IMR-90 (cell line): ENCODE measurements at regions not wholly inside any gene's neighbourhood (a gene's known extent, or its start where the extent isn't known, plus 50 kb on each side); places are given as distances from the start of the nearest gene placed in this dataset.

Experiments
- ATAC-seq: fragments of 200-7000 bp; cut with Tn5 transposase; 2 replicates; pipeline ENCODE4 v1.9.1; 2020; ENCODE audit warnings: low read depth, mild to moderate bottlenecking, moderate library complexity
- BruUV-seq: library from RNA; stranded (reverse); fragments of 400-500 nt; replicated peaks from 2 replicates; lab custom pipeline; 2021; lab: Mats Ljungman, UMichigan
- CTCF ChIA-PET: fragments of 300-600 bp; formaldehyde crosslinking; extraction: SDS; loops from one replicate; lab custom pipeline; 2021; ENCODE audit warnings: antibody characterized with exemption; lab: Yijun Ruan, JAX
- POLR2A ChIA-PET: fragments of 300-600 bp; sonication (Branson Sonifier 250); formaldehyde crosslinking; loops from one replicate; lab custom pipeline; 2022; ENCODE audit warnings: antibody characterized with exemption; ENCODE audit not compliant: unreplicated experiment; lab: Charles Lee
- DNase-seq: peaks from one replicate; pipeline ENCODE4 v3.0.0; 2013
- H2AFZ ChIP-seq: replicated peaks from 2 replicates; pipeline ENCODE3; 2013; ENCODE audit warnings: low read length, mild to moderate bottlenecking; ENCODE audit not compliant: poor library complexity
- H2AK5ac ChIP-seq: 2 replicates; pipeline ENCODE4 v1.6.1; 2013; ENCODE audit warnings: low read depth, low read length, inconsistent platforms
- H2AK9ac ChIP-seq: replicated peaks from 2 replicates; pipeline ENCODE3; 2013; ENCODE audit warnings: mild to moderate bottlenecking, low read depth, low read length, moderate library complexity; ENCODE audit not compliant: poor library complexity
- H2BK120ac ChIP-seq: 2 replicates; pipeline ENCODE4 v1.6.1; 2013; ENCODE audit warnings: low read depth, low read length, inconsistent platforms
- H2BK15ac ChIP-seq: 3 replicates; pipeline ENCODE4 v1.6.1; 2013; ENCODE audit warnings: low read depth, low read length, inconsistent platforms
- H2BK20ac ChIP-seq: 2 replicates; pipeline ENCODE4 v1.6.1; 2013; ENCODE audit warnings: low read depth, mild to moderate bottlenecking, inconsistent platforms, low read length, moderate library complexity
- H2BK5ac ChIP-seq: 2 replicates; pipeline ENCODE4 v1.6.1; 2013; ENCODE audit warnings: mild to moderate bottlenecking, low read depth, low read length, inconsistent platforms; ENCODE audit not compliant: poor library complexity, severe bottlenecking
- H3K14ac ChIP-seq: replicated peaks from 2 replicates; pipeline ENCODE4 v1.6.1; 2013; ENCODE audit warnings: low read depth, low read length, inconsistent platforms
- H3K18ac ChIP-seq: 2 replicates; pipeline ENCODE4 v1.6.1; 2013; ENCODE audit warnings: low read depth, low read length, control low read depth
- H3K23ac ChIP-seq: 2 replicates; pipeline ENCODE4 v1.6.1; 2013; ENCODE audit warnings: low read depth, low read length, inconsistent platforms
- H3K27ac ChIP-seq: 2 replicates; pipeline ENCODE4 v1.5.1; 2013; ENCODE audit warnings: mild to moderate bottlenecking, control low read depth, low read length; ENCODE audit not compliant: insufficient read depth
- H3K27me3 ChIP-seq: 2 replicates; pipeline ENCODE4 v1.6.1; 2013; ENCODE audit warnings: low read length; ENCODE audit not compliant: control insufficient read depth, insufficient read depth
- H3K36me3 ChIP-seq: 2 replicates; pipeline ENCODE4 v1.6.1; 2013; ENCODE audit warnings: low read length, mixed read lengths; ENCODE audit not compliant: control insufficient read depth, insufficient read depth
- H3K4ac ChIP-seq: 2 replicates; pipeline ENCODE4 v1.6.1; 2013; ENCODE audit warnings: low read depth, low read length, inconsistent platforms
- H3K4me1 ChIP-seq: 2 replicates; pipeline ENCODE4 v1.6.1; 2013; ENCODE audit warnings: low read length, mixed read lengths; ENCODE audit not compliant: control insufficient read depth, insufficient read depth
- H3K4me2 ChIP-seq: 2 replicates; pipeline ENCODE4 v1.6.1; 2013; ENCODE audit warnings: low read depth, mild to moderate bottlenecking, control low read depth, low read length, moderate library complexity
- H3K4me3 ChIP-seq: 2 replicates; pipeline ENCODE4 v1.5.1; 2013; ENCODE audit warnings: low read depth, mild to moderate bottlenecking, control low read depth, low read length, moderate library complexity; ENCODE audit not compliant: insufficient read depth
- H3K56ac ChIP-seq: 2 replicates; pipeline ENCODE4 v1.6.1; 2013; ENCODE audit warnings: low read length, inconsistent platforms; ENCODE audit not compliant: insufficient read depth; ENCODE audit errors: extremely low read depth
- H3K79me1 ChIP-seq, 2 experiments: 2 replicates each; pipeline ENCODE4 v1.6.1; 2013; ENCODE audit warnings: low read length in 2 of 2, inconsistent platforms in 1 of 2, low read depth in 1 of 2
- H3K9ac ChIP-seq: 2 replicates; pipeline ENCODE4 v1.6.1; 2013; ENCODE audit warnings: low read depth, low read length, control low read depth
- H3K9me1 ChIP-seq: 2 replicates; pipeline ENCODE4 v1.6.1; 2013; ENCODE audit warnings: low read length, inconsistent platforms; ENCODE audit not compliant: insufficient read depth
- H3K9me3 ChIP-seq: 2 replicates; pipeline ENCODE4 v1.6.1; 2013; ENCODE audit warnings: low read length; ENCODE audit not compliant: control insufficient read depth, insufficient read depth
- H4K20me1 ChIP-seq: 2 replicates; pipeline ENCODE4 v1.6.1; 2013; ENCODE audit warnings: low read length, inconsistent platforms; ENCODE audit not compliant: insufficient read depth
- H4K5ac ChIP-seq: 2 replicates; pipeline ENCODE4 v1.6.1; 2013; ENCODE audit warnings: mild to moderate bottlenecking, low read depth, low read length, control low read depth
- H4K8ac ChIP-seq, 2 experiments: 2 replicates each; pipeline ENCODE4 v1.6.1; 2013; ENCODE audit warnings: low read depth in 2 of 2, low read length in 2 of 2, control low read depth in 1 of 2, inconsistent platforms in 1 of 2
- H4K91ac ChIP-seq: 2 replicates; pipeline ENCODE4 v1.6.1; 2013; ENCODE audit warnings: low read depth, low read length, inconsistent platforms; ENCODE audit not compliant: insufficient read depth
- FOS ChIP-seq: fragments of 150-350 bp; IDR thresholded peaks from 2 replicates; pipeline ENCODE4 v1.6.1; 2016; ENCODE audit warnings: low read depth, low read length
- MAZ ChIP-seq: IDR thresholded peaks from 2 replicates; pipeline ENCODE4 v1.6.1; 2012; ENCODE audit warnings: low read depth, mild to moderate bottlenecking, low read length, improper control_type of control experiment, moderate library complexity, borderline replicate concordance
- WGBS, 2 experiments: methylation state at CpG; one replicate each; pipeline versions ENCODE4 v1.1.5 to v1.1.7; 2013; ENCODE audit warnings: missing lambda C conversion rate in 2 of 2; ENCODE audit not compliant: insufficient read length in 1 of 2; ENCODE audit errors: extremely low coverage in 2 of 2; 5-methylcytosine and 5-hydroxymethylcytosine counted together
- dilution Hi-C: fragments of 300-500 bp; cut with HindIII; formaldehyde crosslinking; loops from one replicate; pipeline ENCODE4 v1.14.3; 2018; ENCODE audit warnings: low sequenced_read_pairs; ENCODE audit not compliant: unreplicated experiment
- in situ Hi-C: fragments of 300-500 bp; cut with MboI; formaldehyde crosslinking; loops from 3 replicates; pipeline ENCODE4 v1.14.3; 2019; ENCODE audit warnings: low sequenced_read_pairs, inconsistent platforms, mixed read lengths
- intact Hi-C: fragments of 100-400 bp; cut with micrococcal nuclease; formaldehyde crosslinking; loops from 2 replicates; pipeline ENCODE4 v1.10.0; 2022

GRCh38 chr2:146572598-146572997, 1272.2 kb upstream of the ACVR2A start:
- Histone ChIP-seq H2BK120ac (peak overlapping the region; percentile 17), H3K36me3 (no peaks in the 10 kb centered on the region), H3K23ac (0 out of 2 replicates have a peak overlapping the region, but pooled peaks have one; percentile 34), H3K4me3 (no peak overlapping the region), H4K8ac (peak overlapping the region; percentile 24 to 61; a peak in 1 of 4 replicates), H3K4me2 (peak overlapping the region; percentile 86), H2AK5ac (no peak overlapping the region), H3K4ac (no peak overlapping the region), H3K56ac (no peak overlapping the region), H2BK20ac (peak overlapping the region; percentile 27; the same call in 1 of the 2 replicates), H3K4me1 (0 out of 2 replicates have a peak, but pooled peaks cover 2% of the 10 kb centered on the region), H4K91ac (peak overlapping the region; percentile 41; the same call in 1 of the 2 replicates), H3K18ac (no peak overlapping the region; the same call in 1 of the 2 replicates), H3K27me3 (no peaks in the 10 kb centered on the region), H2BK15ac (no peak overlapping the region), H3K9me3 (no peaks in the 10 kb centered on the region), H3K79me1 (no peaks in the 10 kb centered on the region), H2BK5ac (no peak overlapping the region), H3K9me1 (no peaks in the 10 kb centered on the region), H4K20me1 (no peaks in the 10 kb centered on the region), H4K5ac (0 out of 2 replicates have a peak overlapping the region, but pooled peaks have one; percentile 42), H2AK9ac (no peak overlapping the region), H3K9ac (no peak overlapping the region), H3K14ac (peak overlapping the region; percentile 48), H3K27ac (no peak overlapping the region), H2AFZ (no peak overlapping the region)
- no CpG with 5 or more reads among the region's 1 CpG for WGBS, 2 experiments
- intact Hi-C loops, result no loop called here
- dilution Hi-C loops, result no loop called here
- ChIA-PET POLR2A (no interaction called here), CTCF (no interaction called here)
- in situ Hi-C loops, result no loop called here
- TF ChIP-seq FOS (0 out of 2 replicates have a peak, but pooled peaks have one; percentile 5), MAZ (no peak)
- ATAC-seq, result peak; percentile 97
- DNase-seq, result peak; percentile 68
- BruUV-seq, result no TSS peak
